ENCODE measurements at regions not wholly inside any gene's neighbourhood (a gene's known extent, or its start where the extent isn't known, plus 50 kb on each side); places are given as distances from the start of the nearest gene placed in this dataset.
"Not testable (repeated sequence)": the region's sequence is repeated elsewhere in the genome, so short reads cannot be mapped to it uniquely, and the experiment has no call there.

DNA sequence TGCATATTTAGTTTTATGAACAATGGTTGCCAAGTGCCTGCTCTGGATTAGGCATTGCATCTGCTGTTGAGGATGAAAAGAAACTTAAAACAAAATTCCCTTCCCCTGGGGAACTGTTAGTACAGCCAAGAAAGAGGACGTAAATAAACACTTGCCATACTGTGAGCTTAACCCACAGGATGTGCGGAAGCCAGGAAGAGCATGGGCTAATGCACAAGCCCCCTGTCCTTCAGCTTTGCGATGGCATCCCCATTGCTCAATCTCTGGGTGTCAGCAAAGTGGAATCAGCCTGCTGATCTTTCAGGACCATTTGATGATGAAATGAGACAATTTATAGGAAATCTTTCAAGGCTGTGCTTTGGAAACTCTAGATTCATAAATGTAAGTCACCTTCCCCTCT lies 399.9 kb upstream of the IGFBP3 start:
- DNase-seq = no peak

DNA sequence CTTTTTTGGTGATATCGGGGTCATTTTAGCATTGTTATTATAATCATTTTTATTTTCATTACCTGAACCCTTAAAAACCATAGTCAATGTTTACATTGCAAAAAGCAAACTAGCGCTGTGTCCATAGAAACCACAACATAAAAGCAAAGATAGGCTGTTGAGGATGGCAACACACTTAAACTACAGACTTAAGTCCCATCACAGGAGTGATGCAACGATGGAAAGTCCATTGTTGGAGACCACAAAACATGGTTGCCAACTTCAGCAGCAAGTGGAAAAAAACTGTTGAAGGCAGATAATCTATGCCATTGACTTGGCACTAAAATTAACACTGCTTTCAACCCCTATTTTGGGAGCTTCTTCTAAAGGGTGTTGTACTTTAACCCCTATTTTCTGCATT lies 398.8 kb upstream of the IGFBP3 start:
- no peak for DNase-seq

DNA sequence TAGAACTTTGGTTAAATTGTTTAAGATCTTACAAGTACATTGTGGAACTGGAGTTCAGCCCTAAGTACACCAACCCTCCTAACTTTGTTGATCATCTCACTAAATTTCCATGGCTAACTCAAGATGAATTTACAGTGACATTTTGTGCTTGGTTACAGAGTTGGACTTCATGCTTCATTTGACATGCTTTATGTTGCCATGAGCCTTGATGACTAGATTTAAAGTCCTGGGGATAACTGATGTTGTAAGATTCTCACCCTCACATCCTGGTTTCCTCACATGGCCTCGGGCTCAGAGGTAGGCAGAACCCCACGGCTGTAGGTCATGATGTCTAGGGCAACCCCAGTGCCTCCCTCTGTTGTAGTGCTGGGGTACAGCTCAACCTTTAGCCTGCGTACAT lies 397.2 kb upstream of the IGFBP3 start:
- DNase-seq = no peak

DNA sequence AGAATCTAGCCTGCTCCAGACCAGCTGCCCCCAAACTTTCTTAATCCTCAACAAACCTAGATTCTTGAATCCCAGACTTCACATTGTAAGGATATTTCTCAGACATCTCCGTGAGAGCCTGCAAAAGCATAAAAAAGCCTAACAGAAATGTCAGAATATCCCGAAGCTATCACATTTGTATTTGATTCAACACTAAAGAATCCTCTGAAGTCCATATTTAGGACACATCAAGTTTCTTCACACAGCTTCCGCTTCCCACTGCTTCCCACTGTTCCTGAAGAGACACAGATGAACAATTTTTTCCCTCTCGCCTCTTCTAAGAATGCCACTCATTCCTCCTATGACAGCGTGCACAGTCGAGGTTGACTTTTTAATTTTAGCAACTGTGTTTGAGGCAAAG lies 396.2 kb upstream of the IGFBP3 start:
- no peak for DNase-seq

DNA sequence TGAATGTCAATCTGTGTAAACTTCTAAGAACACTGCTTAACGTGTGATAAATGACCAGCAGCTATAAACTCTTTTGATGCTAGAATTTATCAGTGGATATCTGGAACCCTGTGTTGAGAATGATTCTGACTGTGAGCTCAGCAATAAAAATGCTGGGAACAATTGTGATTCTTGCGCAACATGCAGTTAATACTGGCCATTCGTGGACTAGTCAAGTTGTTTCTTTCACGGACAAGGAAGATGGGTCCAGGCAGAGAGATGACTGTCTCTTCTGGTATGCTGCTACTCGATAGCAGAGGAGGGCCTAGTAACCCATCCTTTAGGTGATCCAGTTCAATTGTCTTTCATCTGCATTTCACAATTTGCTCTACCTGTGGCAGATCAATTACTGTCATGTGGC lies 394.8 kb upstream of the IGFBP3 start:
- no peak for DNase-seq

DNA sequence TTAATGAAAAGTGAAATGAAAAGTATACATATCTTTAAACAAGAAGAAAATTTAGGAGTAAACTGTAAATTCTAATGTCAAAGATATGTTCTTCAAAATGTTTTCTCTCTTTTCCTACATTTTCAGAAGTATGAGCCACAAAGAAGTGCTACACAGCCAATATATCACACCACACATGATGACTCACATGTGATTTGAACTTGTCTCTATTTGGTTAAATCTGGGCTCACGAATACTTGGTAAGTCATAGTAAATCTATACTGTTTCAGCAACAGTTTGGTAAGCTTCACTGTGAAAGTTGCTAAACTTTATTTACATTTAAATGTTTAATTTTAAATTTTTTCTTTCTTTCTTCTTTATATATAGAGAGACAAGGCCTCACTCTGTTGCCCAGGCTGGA lies 380.6 kb upstream of the IGFBP3 start:
- DNase-seq = no peak

DNA sequence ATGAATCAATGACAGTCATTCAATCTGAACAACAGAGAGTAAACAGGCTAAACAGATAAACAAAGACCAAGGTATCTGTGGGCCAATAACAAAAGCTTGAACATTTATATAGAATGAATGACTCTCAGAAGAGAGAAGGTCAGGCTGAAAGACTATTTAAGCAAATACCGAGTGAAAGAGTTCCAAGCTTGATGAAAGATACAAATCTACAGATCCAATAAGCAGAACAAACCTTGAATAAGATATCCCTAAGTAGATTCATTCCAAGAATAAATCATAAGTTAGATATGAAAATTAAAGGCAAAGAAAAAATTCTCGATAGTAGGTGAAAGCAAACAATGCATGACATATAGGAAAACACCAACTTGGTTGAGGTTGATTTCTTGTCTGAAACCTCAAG lies 376.4 kb upstream of the IGFBP3 start:
- DNase-seq = no peak

DNA sequence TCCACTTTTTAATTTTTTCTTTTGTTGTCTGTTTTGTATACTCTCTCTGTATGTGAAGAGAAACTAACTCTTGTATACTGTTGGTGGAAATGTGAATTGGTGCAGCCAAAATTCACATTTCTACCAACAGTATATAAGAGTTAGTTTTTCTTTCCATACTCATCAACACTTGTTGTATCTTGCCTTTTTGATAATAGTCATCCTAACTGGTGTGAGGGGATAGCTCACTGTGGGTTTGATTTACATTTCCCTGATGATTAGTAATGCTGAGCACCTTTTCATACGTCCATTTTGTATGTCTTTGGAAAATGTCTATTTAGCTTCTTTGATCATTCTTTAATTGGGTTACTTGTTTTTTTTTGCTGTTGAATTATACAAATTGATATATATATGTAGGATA lies 375.5 kb upstream of the IGFBP3 start:
- DNase-seq = no peak

DNA sequence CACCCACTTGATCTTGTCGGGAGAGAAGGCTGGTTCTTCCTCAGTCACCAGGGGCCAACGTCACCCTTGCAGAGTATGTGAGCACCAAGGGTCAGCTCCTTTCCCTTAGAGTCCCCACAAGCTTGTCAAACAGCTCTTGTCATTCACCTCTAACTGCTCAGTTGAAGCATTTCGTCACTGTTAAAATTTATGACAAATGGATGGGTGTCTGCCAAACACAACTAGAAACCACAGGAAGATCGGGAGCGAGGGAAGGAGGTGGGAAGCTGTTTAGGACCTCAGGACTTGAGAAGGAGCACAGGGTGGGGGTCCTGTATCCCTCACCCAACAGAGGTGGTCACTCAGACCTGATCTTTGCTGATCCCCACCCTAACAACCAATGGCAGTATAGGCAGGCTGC lies 373.3 kb upstream of the IGFBP3 start:
- no peak for DNase-seq

DNA sequence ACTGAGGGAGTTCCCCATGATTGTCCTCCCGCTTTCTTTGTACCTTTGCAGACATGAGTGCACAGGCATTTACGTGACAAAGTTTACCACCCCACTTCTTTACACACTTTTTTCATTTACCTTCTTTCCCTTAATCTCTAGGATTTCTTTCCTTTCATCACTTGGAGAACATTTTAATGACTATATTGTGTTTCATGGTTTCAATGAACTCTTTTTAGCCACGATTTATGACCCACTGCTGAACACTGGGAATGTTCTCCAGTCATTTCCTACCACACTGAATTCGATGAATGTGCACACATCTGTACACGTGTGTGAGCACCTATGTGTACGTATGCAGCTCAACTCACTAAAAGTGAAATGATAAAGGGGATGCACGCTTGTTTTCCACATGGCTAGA lies 371.7 kb upstream of the IGFBP3 start:
- DNase-seq = no peak

DNA sequence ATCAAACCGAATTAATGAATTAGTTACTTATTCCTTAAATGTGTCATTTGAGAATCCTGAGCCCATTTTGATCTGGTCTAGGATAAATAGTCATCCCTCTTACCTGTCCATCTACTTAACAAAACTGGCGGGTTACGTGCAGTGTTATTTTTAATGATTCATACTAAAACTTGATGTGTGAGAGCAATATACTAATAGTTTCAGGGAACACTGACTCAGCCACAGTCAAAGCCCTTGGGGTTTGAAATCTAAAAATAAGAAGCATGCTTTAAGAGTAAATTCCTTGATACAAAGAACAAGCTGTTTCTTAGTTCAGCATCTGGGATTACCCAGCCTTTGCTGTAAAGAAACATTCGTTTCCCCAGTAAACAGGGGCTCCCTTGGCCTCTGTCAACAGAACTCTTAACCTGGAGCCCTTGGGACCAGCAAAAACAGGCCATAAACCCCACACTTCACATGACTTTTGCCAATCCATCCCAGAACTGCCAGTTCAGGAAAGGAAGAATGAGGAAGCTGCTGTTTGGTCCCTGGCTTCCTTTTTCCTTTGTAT lies 370.6 kb upstream of the IGFBP3 start:
- no peak for DNase-seq

DNA sequence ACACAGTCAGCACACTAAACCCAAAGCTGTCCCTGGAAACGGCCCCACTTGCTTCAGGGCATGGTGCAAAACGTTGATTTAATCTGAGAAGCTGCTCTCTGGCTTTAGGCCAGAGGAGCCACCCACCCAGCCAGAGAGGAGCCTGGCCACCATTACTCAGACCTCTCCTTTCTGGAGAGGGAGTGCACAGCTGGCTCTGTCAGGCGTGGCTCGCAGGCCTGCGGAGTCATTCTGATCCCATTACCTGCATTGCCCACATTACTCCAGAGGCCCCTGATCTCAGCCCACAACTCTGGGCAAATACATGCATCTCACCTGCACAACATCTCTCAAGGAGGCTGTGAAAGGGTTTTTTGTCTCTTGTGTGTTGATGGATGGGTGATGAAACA lies 370.0 kb upstream of the IGFBP3 start:
- DNase-seq = no peak

DNA sequence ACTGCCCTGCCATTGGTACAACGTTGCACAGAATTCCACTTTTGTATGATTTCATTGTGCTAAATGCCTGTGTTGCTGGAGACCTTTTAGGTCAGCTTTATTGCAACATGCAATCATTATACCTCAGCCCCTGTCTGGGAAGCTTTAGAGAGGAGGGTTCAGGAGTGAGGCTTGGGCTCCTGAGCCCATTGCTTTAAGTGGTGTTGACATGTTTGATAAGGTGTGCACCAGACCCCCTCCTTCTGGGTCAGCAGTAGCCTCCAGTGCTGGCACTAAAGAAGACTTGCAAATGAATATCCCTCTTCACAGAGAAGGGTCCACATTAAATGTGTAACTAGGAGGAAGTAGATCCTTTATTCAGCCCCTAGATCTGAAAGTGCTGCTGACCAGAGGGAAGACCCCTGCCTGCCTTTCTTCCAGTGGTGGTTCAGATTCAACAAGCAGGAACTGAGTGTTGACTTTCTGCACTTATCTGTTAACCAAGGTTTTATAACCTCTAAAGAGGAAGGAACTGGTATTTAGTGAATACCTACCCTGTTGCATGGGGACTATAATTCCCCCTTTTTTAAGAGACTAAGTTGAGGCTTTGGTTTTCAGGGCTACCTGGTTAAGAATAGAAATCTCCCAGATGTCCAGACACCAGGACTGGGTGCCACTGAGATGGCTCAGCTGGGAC lies 369.4 kb upstream of the IGFBP3 start:
- DNase-seq = no peak

DNA sequence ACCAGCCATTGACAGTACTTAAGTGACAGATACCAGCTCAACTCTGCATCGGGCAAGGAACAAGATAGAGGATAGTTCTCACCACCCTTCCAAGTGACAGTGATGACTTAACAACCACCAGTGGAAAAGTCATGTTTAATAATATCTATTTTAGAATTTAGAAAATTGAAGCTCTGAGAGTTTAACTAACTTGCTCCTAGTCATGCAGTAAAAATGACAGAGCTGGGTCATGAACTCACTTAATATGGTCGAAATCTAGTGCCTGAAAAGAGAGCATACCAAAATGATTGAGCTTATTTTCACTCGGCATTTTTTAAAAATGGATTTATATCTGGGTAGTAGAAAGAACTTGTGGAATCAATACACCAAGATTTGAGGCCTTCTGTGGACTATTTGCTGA lies 367.8 kb upstream of the IGFBP3 start:
- no peak for DNase-seq

DNA sequence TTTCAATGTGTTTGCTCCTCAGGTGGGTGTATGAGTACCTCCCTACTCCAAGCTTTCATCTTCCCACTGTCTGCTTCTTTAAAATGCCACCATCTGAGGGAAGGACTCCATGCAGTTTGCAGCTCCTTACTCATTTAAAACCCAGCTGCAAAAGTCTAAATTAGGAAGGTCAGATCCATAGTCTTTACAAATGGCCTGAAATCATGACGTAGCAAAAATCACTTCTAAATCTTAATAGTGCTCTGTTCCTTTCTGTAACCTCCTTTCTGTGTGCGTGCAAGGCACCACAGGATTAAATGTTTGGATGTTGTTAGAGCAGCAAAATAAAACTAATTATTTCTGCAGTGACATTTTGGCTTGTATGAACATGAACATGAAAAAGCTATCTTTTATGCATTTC lies 366.9 kb upstream of the IGFBP3 start:
- no peak for DNase-seq

DNA sequence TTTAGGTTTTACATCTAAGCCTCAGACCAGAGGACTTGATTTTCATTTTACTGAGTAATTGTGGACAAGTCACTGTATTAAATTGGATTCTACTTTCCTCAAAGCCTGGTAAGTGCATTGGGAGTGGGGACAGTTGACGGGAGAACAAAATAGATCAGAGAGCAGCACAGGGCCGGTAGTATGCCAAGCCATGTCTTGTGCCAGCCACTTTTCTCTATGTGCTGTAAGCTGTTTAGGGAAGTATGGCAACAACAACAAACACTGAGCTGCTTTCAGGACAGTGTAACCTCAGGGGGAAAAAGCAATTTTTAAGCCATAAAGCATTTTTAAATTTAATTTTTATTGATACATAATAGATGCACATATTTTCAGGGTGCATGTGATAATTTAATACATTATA lies 365.9 kb upstream of the IGFBP3 start:
- DNase-seq = no peak

DNA sequence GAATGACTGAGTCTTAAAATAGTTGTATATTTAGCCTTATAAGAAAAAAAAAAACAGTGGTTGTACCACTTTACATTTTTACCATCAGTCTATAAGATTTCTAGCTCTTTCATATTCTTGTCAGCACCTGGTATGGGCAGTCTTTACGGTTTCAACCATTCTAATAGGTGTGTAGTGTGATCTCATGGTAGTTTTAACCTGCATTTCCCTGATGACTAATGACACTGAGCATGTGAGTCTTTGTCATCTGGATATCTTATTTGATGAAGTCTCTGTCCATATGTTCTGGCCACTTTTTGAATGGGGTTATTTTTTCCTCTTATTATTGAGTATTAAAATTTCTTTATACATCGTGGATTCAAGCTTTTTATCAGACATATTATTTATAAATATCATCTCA lies 365.3 kb upstream of the IGFBP3 start:
- DNase-seq = no peak

DNA sequence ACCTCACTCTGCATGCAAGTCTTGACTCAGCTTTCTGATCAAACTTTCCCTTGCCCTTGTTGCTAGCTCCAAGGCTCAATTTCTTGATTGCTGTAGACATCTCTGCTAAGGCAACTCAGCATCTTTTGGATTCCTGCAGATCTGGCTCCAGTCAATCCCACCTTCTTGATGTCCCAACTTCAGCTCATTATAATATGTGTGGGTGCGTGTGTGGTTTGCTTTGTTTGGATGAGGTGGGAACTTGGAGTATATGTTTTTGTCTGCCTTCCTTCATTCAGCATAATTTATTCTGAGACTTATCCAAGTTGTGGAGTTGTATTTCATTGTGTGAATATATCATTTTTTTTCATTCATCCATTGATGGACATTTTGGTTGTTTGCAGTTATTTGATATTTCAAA lies 364.8 kb upstream of the IGFBP3 start:
- no peak for DNase-seq

DNA sequence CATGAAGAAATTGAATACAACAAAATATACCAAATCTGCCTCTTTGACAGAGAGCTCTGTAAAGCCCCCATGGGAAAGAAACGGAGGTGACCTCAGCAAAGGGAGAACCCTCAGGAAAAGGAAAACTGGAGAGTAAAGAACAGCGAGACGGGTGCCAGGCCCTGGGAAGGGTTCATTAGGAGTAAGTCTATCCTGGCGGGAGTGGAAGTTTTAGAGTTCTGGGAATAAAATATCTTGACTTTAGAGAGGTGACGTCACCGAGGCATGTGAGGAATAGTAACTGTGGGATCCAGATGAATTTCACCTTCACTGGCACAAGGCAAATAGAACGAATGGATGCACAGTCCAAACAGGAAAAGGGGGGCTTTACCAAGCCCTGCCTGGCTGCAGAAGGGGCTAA lies 362.8 kb upstream of the IGFBP3 start:
- DNase-seq = no peak

DNA sequence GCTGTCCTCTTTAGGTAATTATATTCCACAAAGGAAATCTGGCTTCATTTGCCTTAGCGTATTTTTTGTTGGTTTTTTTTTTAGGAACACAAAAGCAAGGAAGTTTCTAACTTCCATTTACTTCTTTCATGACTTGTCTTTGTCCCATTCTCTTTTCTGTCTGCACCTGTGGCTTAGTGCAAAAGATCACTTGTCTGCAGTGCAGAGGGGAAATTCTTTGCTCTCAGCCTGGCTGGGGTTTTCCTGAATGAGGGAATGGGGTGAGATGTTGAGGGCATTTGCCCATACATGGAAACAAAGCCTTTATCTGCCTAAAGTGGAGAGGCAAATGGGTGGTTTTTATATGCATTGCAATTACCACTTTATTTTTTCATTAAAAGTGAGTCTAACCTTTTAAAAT lies 361.1 kb upstream of the IGFBP3 start:
- no peak for DNase-seq

DNA sequence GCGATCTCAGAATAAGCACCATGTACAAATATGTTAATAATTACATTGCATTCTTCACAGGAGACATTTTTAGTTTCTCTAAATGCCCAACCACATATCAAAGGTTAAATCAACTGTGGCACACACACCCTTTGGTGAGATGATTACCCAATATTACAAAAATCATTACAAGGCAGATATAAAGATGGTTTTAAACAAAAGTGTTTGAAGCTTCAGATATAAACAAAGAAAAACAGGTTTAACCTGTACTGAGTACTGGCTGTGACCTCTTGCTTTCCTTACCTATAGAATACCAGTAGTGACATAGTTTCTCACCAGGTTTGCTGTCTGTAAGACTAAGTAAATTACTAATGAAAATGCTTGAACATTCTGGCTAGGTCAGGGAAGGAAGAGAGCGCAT lies 360.0 kb upstream of the IGFBP3 start:
- DNase-seq = no peak

DNA sequence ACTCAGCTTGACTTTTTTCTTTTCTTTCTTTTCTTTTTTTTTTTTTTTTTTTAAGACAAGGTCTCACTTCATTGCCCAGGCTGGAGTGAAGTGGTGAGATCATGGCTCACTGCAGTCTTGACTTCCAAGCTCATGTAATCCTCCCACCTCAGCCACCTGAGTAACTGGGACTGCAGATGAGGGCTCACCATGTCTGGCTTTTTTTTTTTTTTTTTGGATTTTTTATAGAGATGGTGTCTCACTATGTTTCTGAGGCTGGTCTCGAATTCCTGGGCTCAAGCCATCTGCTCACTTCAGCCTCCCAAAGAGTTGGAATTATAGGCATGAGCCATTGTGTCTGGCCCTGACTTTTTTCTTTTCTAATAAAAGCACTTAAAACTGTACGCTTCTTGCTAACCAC lies 358.2 kb upstream of the IGFBP3 start:
- DNase-seq = no peak

DNA sequence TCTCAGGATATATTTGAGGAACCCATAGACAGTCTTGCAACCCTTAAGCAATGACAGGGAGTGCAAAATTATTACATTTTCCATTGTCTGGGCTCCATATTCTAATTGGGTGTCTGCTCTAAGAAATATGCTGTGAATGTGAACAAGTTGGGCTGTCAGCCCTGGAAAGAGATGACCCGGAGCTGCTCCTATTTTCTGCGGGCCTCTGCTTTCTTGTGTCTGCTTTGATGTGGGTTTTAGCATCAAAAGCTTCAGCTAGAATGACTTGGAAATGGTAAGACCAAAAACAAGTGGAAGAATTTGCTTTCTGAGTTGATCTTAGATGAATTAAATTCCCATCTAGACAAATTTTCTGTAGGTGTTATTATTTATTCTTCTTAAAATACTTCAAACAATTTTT lies 343.6 kb upstream of the IGFBP3 start:
- DNase-seq = no peak

DNA sequence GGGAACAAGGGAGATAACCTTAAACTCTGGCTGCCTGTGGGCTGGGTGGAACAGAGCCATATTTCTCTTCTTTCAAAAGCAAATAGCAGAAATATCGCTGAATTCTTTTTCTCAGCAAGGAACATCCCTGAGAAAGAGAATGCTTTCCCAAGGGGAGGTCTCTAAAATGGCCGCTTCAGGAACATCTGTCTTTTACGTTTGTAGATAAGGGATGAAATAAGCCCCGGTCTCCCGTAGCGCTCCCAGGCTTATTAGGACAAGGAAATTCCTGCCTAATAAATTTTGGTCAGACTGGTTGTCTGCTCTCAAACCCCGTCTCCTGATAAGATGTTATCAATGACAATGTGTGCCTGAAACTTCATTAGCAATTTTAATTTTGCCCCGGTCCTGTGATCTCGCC lies 340.6 kb upstream of the IGFBP3 start:
- not testable (repeated sequence) for DNase-seq

DNA sequence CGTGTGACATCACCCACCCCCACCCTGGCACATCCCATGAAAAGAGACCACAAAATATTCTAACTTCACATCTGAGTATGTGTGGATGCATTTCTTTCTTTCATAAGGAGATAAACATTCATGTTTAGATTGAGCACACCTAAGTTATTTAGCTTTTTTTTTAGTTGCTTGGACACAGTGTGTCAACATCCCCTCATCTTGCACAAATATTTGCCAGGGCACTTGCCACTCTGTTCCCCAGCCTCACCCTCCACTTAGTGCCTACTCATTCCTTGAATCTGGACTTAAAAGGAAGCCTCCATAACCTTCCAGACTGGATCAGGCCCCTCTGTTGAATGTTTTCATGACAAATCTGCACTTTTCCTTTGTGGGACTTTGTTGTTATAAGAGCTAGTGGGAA lies 338.9 kb upstream of the IGFBP3 start:
- no peak for DNase-seq

Measured in activated naive CD4-positive, alpha-beta T cell treated with anti-CD3 and anti-CD28 coated beads, Interleukin-2, amount 50 U/mL, for 16 hours (primary cell).